K562 (cell line): ENCODE measurements at regions not wholly inside any gene's neighbourhood (a gene's known extent, or its start where the extent isn't known, plus 50 kb on each side); places are given as distances from the start of the nearest gene placed in this dataset.

Source experiments
- ATAC-seq: fragments of 200-7000 bp; cut with Tn5 transposase; 3 replicates; pipeline ENCODE4 v1.9.1; 2020; ENCODE audit warnings: moderate library complexity
- BruUV-seq: library from RNA; stranded (reverse); fragments of 400-500 nt; replicated peaks from 2 replicates; lab custom pipeline; 2021; lab: Mats Ljungman, UMichigan
- CTCF ChIA-PET: fragments of 300-600 bp; formaldehyde crosslinking; extraction: SDS; loops from one replicate; lab custom pipeline; 2021; ENCODE audit warnings: low intra/inter-chr PET ratio; lab: Yijun Ruan, JAX
- POLR2A ChIA-PET: fragments of 300-600, 350-650 bp; sonication (Branson Sonifier 250); formaldehyde crosslinking; extraction: SDS; loops from one replicate; lab custom pipeline; 2021; ENCODE audit warnings: antibody characterized with exemption, inconsistent platforms; lab: Yijun Ruan, JAX
- DNase-seq, 4 experiments: peaks; one replicate each; pipeline versions ENCODE4 v3.0.0 to v3.0.0-alpha.2; 2011 to 2018; ENCODE audit warnings: low spot score in 3 of 4, mixed read lengths in 3 of 4; ENCODE audit errors: extremely low read depth in 1 of 4
- FAIRE-seq: peaks from 2 replicates; lab custom pipeline; 2011; peaks lifted over from hg19 to GRCh38; lab: Jason Lieb, UNC
- H2AFZ ChIP-seq: 2 replicates; pipeline ENCODE4 v1.6.0; 2011; ENCODE audit warnings: low read depth, low read length, control low read depth, inconsistent platforms
- H3K27ac ChIP-seq: fragments of 200-600 bp; 3 replicates; pipeline ENCODE4 v1.8.0; 2011; ENCODE audit warnings: low read depth, mild to moderate bottlenecking, control low read depth, inconsistent platforms, low read length, moderate library complexity, mixed read lengths; ENCODE audit errors: extremely low read depth
- H3K27me3 ChIP-seq, 2 experiments: fragments of 300-600 bp in 1 of 2; 2 replicates in 1 of 2; 3 replicates in 1 of 2; pipeline versions ENCODE4 v1.6.0 to v1.8.0; 2011; ENCODE audit warnings: inconsistent platforms in 2 of 2, low read length in 2 of 2, mild to moderate bottlenecking in 1 of 2, mixed read lengths in 1 of 2, moderate library complexity in 1 of 2; ENCODE audit not compliant: control insufficient read depth in 2 of 2, insufficient read depth in 2 of 2
- H3K36me3 ChIP-seq: fragments of 300-600 bp; 3 replicates; pipeline ENCODE4 v1.8.0; 2011; ENCODE audit warnings: mild to moderate bottlenecking, low read length, inconsistent platforms; ENCODE audit not compliant: control insufficient read depth, insufficient read depth
- H3K4me1 ChIP-seq, 2 experiments: fragments of 200-600 bp in 1 of 2; replicated peaks in 1 of 2; 2 replicates in 1 of 2; 3 replicates in 1 of 2; pipeline versions ENCODE4 v1.5.1 to v1.8.0; 2011; ENCODE audit warnings: inconsistent platforms in 2 of 2, low read length in 2 of 2, mild to moderate bottlenecking in 1 of 2, mixed read lengths in 1 of 2, moderate library complexity in 1 of 2; ENCODE audit not compliant: control insufficient read depth in 2 of 2, insufficient read depth in 2 of 2
- H3K4me2 ChIP-seq: 2 replicates; pipeline ENCODE4 v1.6.1; 2011; ENCODE audit warnings: low read length, control low read depth, inconsistent platforms, mixed read lengths; ENCODE audit not compliant: insufficient read depth
- H3K4me3 ChIP-seq: fragments of 200-600 bp; sonication (generic), shearing (Covaris generic); 2 replicates; pipeline ENCODE4 v1.5.1; 2016; ENCODE audit warnings: control low read depth, inconsistent platforms
- H3K79me2 ChIP-seq: fragments of 200-600 bp; 3 replicates; pipeline ENCODE4 v1.8.0; 2011; ENCODE audit warnings: low read length, inconsistent platforms; ENCODE audit not compliant: control insufficient read depth, insufficient read depth
- H3K9ac ChIP-seq, 2 experiments: 2 replicates each; pipeline versions ENCODE4 v1.6.0 to v1.6.1; 2011; ENCODE audit warnings: low read depth in 2 of 2, low read length in 2 of 2, control low read depth in 1 of 2, inconsistent platforms in 1 of 2, mild to moderate bottlenecking in 1 of 2, mixed read lengths in 1 of 2; ENCODE audit not compliant: insufficient read depth in 1 of 2
- H3K9me1 ChIP-seq: one replicate; pipeline ENCODE4 v1.6.0; 2011; ENCODE audit warnings: inconsistent platforms, mild to moderate bottlenecking, low read length, moderate library complexity; ENCODE audit not compliant: control insufficient read depth, insufficient read depth
- H3K9me3 ChIP-seq: replicated peaks from 2 replicates; pipeline ENCODE4 v1.5.1; 2011; ENCODE audit warnings: low read depth, low read length, inconsistent platforms; ENCODE audit not compliant: control insufficient read depth, insufficient read depth
- H4K20me1 ChIP-seq: replicated peaks from 2 replicates; pipeline ENCODE4 v1.6.1; 2011; ENCODE audit warnings: low read length, inconsistent platforms, mixed read lengths; ENCODE audit not compliant: control insufficient read depth, insufficient read depth
- ZFP1 ChIP-seq: fragments of 450-650 bp; formaldehyde crosslinking; IDR thresholded peaks from 2 replicates; pipeline ENCODE4 v1.4.0; 2020; ENCODE audit warnings: mild to moderate bottlenecking, mixed read lengths
- WGBS: fragments of 100-300 bp; shearing (Covaris generic); methylation state at CpG from one replicate; pipeline ENCODE4 v1.1.6; 2016; ENCODE audit warnings: low coverage, mixed read lengths; ENCODE audit not compliant: insufficient coverage; ENCODE audit errors: missing lambda C conversion rate; 5-methylcytosine and 5-hydroxymethylcytosine counted together
- in situ Hi-C: fragments of 300-500 bp; cut with MboI; formaldehyde crosslinking; loops from 4 replicates; pipeline ENCODE4 v1.15.0; 2018; ENCODE audit warnings: inconsistent platforms, mixed read lengths
- intact Hi-C: fragments of 100-400 bp; cut with micrococcal nuclease; formaldehyde crosslinking; loops from 2 replicates; pipeline ENCODE4 v1.14.2; 2022
- TF ChIP-seq, protein P1 (sequence below), 2 experiments: fragments of 450-650 bp in 1 of 2; IDR thresholded peaks; 2 replicates each; pipeline ENCODE4 v1.6.1; 2011 to 2017; ENCODE audit warnings: low read depth in 2 of 2, antibody characterized with exemption in 1 of 2, borderline replicate concordance in 1 of 2, low read length in 1 of 2, mild to moderate bottlenecking in 1 of 2, mixed read lengths in 1 of 2; ENCODE audit not compliant: control insufficient read depth in 1 of 2
- TF ChIP-seq, protein P2 (sequence below), 2 experiments: fragments of 450-650 bp; formaldehyde crosslinking in 1 of 2; IDR thresholded peaks; 2 replicates each; pipeline versions ENCODE4 v1.4.0 to v1.6.1; 2014 to 2020; ENCODE audit warnings: mild to moderate bottlenecking in 2 of 2, borderline replicate concordance in 1 of 2, low read depth in 1 of 2

DNA sequence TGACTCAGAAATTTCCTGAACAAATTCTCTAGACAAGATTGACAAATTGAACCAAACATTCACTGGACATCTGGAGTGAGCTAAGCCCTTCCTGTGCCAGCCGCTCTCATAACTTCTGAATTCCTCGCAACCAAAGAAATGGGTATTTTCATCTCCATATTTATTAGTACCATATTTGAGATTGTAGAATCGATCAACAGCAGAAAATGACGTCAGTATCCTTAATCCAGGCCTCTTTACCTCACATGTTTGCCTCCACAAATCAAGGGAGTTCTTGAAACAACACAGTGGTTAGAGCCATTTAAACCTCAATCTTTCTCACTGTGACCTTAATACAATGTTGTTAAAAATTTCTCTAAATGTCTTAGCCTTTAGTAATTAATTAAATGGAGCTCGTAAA is 735.6 kb upstream of the SORCS1 start (continued):
- TF ChIP-seq, protein P1, sequence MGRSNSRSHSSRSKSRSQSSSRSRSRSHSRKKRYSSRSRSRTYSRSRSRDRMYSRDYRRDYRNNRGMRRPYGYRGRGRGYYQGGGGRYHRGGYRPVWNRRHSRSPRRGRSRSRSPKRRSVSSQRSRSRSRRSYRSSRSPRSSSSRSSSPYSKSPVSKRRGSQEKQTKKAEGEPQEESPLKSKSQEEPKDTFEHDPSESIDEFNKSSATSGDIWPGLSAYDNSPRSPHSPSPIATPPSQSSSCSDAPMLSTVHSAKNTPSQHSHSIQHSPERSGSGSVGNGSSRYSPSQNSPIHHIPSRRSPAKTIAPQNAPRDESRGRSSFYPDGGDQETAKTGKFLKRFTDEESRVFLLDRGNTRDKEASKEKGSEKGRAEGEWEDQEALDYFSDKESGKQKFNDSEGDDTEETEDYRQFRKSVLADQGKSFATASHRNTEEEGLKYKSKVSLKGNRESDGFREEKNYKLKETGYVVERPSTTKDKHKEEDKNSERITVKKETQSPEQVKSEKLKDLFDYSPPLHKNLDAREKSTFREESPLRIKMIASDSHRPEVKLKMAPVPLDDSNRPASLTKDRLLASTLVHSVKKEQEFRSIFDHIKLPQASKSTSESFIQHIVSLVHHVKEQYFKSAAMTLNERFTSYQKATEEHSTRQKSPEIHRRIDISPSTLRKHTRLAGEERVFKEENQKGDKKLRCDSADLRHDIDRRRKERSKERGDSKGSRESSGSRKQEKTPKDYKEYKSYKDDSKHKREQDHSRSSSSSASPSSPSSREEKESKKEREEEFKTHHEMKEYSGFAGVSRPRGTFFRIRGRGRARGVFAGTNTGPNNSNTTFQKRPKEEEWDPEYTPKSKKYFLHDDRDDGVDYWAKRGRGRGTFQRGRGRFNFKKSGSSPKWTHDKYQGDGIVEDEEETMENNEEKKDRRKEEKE (IDR thresholded peaks at IDR 0.05; ENCODE audit: borderline replicate concordance in 1 of 2, control insufficient read depth in 1 of 2, low read depth in 2 of 2, low read length in 1 of 2) = no peak

DNA sequence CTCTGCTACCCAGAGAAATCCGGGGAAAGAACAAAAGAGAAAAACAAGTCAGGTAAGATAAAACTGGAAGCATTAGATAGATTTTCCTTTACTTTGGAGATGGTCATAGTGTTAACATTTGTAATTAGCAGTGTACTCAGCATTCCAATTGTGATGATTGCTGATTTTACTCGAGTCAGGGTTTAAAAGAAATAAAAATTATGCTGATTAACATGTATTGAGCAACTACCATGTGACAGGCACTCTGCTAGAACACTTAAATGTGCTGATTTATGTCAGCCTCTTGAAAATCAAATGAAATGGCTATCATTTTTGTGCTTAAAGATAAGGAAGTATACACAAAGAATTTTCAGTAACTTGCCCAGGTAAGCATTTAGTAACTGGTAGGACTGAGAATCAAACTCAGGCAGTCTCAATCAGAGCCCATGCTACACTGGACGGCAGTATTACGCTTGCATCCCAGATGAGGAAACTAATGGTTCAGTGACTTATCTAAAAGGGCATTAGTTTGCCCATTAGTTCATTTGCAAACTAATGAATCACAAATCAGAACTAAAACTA is 735.1 kb upstream of the SORCS1 start:
- Histone ChIP-seq H4K20me1 (no peaks in the 10 kb centered on the region), H3K4me2 (no peak overlapping the region), H3K9me3 (no peaks in the 10 kb centered on the region), H3K36me3 (no peaks in the 10 kb centered on the region), H3K27ac (no peak overlapping the region), H3K27me3 (no peaks in the 10 kb centered on the region), H3K79me2 (no peaks in the 10 kb centered on the region), H3K4me1 (no peaks in the 10 kb centered on the region), H2AFZ (no peak overlapping the region), H3K9ac (no peak overlapping the region), H3K9me1 (no peaks in the 10 kb centered on the region), H3K4me3 (no peak overlapping the region)
- ChIA-PET CTCF (no interaction called here), POLR2A (no interaction called here)
- no TSS peak for BruUV-seq
- 3% methylated on average over 4 of the region's 4 CpGs for WGBS
- intact Hi-C loops (no loop called here), in situ Hi-C loops (no loop called here)
- ATAC-seq (no peak), FAIRE-seq (no peak), DNase-seq (no peak)
- TF ChIP-seq, protein P2, sequence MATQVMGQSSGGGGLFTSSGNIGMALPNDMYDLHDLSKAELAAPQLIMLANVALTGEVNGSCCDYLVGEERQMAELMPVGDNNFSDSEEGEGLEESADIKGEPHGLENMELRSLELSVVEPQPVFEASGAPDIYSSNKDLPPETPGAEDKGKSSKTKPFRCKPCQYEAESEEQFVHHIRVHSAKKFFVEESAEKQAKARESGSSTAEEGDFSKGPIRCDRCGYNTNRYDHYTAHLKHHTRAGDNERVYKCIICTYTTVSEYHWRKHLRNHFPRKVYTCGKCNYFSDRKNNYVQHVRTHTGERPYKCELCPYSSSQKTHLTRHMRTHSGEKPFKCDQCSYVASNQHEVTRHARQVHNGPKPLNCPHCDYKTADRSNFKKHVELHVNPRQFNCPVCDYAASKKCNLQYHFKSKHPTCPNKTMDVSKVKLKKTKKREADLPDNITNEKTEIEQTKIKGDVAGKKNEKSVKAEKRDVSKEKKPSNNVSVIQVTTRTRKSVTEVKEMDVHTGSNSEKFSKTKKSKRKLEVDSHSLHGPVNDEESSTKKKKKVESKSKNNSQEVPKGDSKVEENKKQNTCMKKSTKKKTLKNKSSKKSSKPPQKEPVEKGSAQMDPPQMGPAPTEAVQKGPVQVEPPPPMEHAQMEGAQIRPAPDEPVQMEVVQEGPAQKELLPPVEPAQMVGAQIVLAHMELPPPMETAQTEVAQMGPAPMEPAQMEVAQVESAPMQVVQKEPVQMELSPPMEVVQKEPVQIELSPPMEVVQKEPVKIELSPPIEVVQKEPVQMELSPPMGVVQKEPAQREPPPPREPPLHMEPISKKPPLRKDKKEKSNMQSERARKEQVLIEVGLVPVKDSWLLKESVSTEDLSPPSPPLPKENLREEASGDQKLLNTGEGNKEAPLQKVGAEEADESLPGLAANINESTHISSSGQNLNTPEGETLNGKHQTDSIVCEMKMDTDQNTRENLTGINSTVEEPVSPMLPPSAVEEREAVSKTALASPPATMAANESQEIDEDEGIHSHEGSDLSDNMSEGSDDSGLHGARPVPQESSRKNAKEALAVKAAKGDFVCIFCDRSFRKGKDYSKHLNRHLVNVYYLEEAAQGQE (IDR thresholded peaks at IDR 0.05; ENCODE audit: borderline replicate concordance) = no peak
- TF ChIP-seq, protein P2 (CRISPR knock-in tag; IDR thresholded peaks at IDR 0.05; ENCODE audit: low read depth) = no peak
- TF ChIP-seq ZFP1 (CRISPR knock-in tag) = no peak
